Astrocyte (in vitro differentiated cells and primary cell): ENCODE measurements at regions not wholly inside any gene's neighbourhood (a gene's known extent, or its start where the extent isn't known, plus 50 kb on each side); places are given as distances from the start of the nearest gene placed in this dataset.

ENCODE experiments used
- EZH2 ChIP-seq: IDR thresholded peaks from 2 replicates; pipeline ENCODE4 v1.6.1; 2012; ENCODE audit warnings: mild to moderate bottlenecking, low read length, inconsistent platforms; ENCODE audit not compliant: insufficient read depth
- TF ChIP-seq, protein P1 (sequence below): IDR thresholded peaks from 2 replicates; pipeline ENCODE4 v1.5.1; 2011; ENCODE audit warnings: low read depth, mild to moderate bottlenecking, inconsistent platforms, low read length, moderate library complexity; ENCODE audit not compliant: insufficient read depth

GRCh38 chr17:34118564-34118963 lies 136.5 kb upstream of the CCL2 start:
- TF ChIP-seq EZH2, result no peak
- TF ChIP-seq, protein P1, sequence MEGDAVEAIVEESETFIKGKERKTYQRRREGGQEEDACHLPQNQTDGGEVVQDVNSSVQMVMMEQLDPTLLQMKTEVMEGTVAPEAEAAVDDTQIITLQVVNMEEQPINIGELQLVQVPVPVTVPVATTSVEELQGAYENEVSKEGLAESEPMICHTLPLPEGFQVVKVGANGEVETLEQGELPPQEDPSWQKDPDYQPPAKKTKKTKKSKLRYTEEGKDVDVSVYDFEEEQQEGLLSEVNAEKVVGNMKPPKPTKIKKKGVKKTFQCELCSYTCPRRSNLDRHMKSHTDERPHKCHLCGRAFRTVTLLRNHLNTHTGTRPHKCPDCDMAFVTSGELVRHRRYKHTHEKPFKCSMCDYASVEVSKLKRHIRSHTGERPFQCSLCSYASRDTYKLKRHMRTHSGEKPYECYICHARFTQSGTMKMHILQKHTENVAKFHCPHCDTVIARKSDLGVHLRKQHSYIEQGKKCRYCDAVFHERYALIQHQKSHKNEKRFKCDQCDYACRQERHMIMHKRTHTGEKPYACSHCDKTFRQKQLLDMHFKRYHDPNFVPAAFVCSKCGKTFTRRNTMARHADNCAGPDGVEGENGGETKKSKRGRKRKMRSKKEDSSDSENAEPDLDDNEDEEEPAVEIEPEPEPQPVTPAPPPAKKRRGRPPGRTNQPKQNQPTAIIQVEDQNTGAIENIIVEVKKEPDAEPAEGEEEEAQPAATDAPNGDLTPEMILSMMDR, result no peak
